ENCODE measurements at regions not wholly inside any gene's neighbourhood (a gene's known extent, or its start where the extent isn't known, plus 50 kb on each side); places are given as distances from the start of the nearest gene placed in this dataset.

- TF ChIP-seq TCF12 (IDR thresholded peaks at IDR 0.05) (no peak), TCF12 (CRISPR knock-in tag; IDR thresholded peaks at IDR 0.05) (no peak)
Measured at GRCh38 chr15:54841701-54842305, 354.9 kb downstream of the RSL24D1 start (continued).

- ATAC-seq (peak; percentile 61), FAIRE-seq (no peak), DNase-seq (ENCODE audit: low spot score) (no peak)
- Histone ChIP-seq H2AFZ (ENCODE audit: low read length) (no peak overlapping the region), H3K79me2 (ENCODE audit: insufficient read depth, low read length) (no peaks in the 10 kb centered on the region), H3K4me3 (replicated peaks in 1 of 3; ENCODE audit: insufficient read depth in 1 of 3, low read depth in 2 of 3, low read length in 3 of 3) (no peak overlapping the region), H4K20me1 (ENCODE audit: insufficient read depth, low read length) (no peaks in the 10 kb centered on the region), H3K9ac (ENCODE audit: insufficient read depth, low read depth, low read length) (no peak overlapping the region), H3K4me2 (ENCODE audit: low read depth, low read length) (no peak overlapping the region), H3K4me1 (ENCODE audit: insufficient read depth, low read length) (no peaks in the 10 kb centered on the region), H3K9me3 (ENCODE audit: low read length) (no peaks in the 10 kb centered on the region), H3K27me3 (ENCODE audit: control insufficient read depth in 1 of 2, insufficient read depth in 2 of 2, low read length in 2 of 2) (no peaks in the 10 kb centered on the region), H3K36me3 (replicated peaks in 1 of 2; ENCODE audit: control insufficient read depth in 1 of 2, insufficient read depth in 2 of 2, low read length in 2 of 2) (no peaks in the 10 kb centered on the region), H3K27ac (ENCODE audit: extremely low read length, insufficient read depth, low read length) (no peak overlapping the region)
- in situ Hi-C loops (cut with HindIII; ENCODE audit: extremely low pct_ligation_motif_present, low pct_unique_long_range_greater_than_20kb) = no loop called here
- BruUV-seq (replicated peaks) = no TSS peak
- ChIA-PET CTCF (ENCODE audit: low intra/inter-chr PET ratio, low total read pairs) (no interaction called here), POLR2A (no interaction called here)
- intact Hi-C loops (cut with micrococcal nuclease; ENCODE audit: unreplicated experiment) = no loop called here
- TF ChIP-seq KDM4B (CRISPR knock-in tag; IDR thresholded peaks at IDR 0.05) (no peak), REST (IDR thresholded peaks at IDR 0.05; ENCODE audit: borderline replicate concordance in 1 of 2, low read depth in 1 of 2, low read length in 2 of 2) (peak in 1 of 2 experiments; percentile 16; a peak in 1 of 4 replicates)
- 24% methylated on average over 6 of the region's 7 CpGs for WGBS (ENCODE audit: low lambda C conversion rate)
Measured at GRCh38 chr15:54840621-54841398, 355.9 kb downstream of the RSL24D1 start.

Measured in HepG2 (cell line).